ENCODE measurements at regions not wholly inside any gene's neighbourhood (a gene's known extent, or its start where the extent isn't known, plus 50 kb on each side); places are given as distances from the start of the nearest gene placed in this dataset.

- TF ChIP-seq CTCF (conservative IDR thresholded peaks at IDR 0.05; ENCODE audit: low read depth, low read length) = no peak
- TF ChIP-seq EZH2phosphoT487 (IDR thresholded peaks at IDR 0.05; ENCODE audit: borderline replicate concordance, low read length) = no peak
Observed at GRCh38 chr3:76063019-76063418, 277.7 kb upstream of the ZNF717 start.
